HG02588 (cell line): ENCODE measurements at regions not wholly inside any gene's neighbourhood (a gene's known extent, or its start where the extent isn't known, plus 50 kb on each side); places are given as distances from the start of the nearest gene placed in this dataset.
"Not testable (repeated sequence)": the region's sequence is repeated elsewhere in the genome, so short reads cannot be mapped to it uniquely, and the experiment has no call there.

Experiments
- ATAC-seq: cut with Tn5 transposase; IDR thresholded peaks from one replicate; pipeline ENCODE4 v1.9.1; 2021; ENCODE audit warnings: mild to moderate bottlenecking, moderate library complexity; ENCODE audit not compliant: unreplicated experiment

DNA sequence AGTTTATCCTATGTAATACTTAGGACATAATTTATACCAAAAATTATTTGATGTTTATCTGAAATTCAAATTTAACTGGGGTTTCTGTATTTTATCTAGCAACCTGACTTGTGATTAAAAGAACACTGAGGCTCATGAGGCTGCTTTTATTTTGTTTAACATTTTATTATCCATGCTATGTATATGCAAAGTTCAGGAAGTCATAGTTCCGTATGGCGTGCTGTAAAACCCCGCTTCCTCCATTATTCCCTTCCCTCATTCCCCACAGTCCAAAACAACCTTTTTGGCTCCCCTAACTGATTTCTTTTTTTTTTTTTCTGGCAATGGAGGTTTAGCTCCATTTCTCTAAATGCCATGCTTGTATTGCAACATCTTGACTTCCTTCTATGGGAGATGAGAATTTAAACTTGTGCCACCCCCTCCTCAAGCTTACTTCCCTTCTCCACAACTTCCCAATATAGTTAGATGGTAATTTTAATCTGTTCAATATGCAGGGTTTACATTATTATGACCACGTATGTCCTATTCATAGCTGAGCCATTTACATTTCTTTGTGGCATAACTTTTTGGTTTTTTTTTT, 138.0 kb upstream of the DNAH14 start:
- ATAC-seq, result no peak

DNA sequence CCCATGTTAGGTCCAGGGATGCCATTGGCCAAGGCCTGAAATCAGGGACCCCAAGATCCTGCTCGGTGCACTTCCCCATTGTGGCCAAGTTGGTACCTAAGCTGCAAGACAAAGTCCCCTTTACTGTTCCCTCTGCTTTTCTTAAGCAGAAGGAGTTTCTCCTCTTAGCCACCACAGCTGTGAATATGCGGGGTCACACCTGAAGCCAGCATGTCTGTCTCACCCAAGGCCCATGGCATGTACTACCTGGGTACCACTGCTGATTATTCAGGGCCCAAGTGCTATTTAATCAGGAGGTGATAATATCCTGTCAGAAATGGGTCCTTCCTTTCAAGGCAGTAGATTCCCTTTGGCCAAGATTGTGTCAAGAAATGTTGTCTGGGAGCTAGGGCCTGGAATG, 133.9 kb upstream of the DNAH14 start:
- ATAC-seq, result no peak

GRCh38 chr1:224799083-224799482, 130.4 kb upstream of the DNAH14 start:
- ATAC-seq, result no peak

GRCh38 chr1:224800486-224801119, 128.9 kb upstream of the DNAH14 start:
- no peak for ATAC-seq

DNA sequence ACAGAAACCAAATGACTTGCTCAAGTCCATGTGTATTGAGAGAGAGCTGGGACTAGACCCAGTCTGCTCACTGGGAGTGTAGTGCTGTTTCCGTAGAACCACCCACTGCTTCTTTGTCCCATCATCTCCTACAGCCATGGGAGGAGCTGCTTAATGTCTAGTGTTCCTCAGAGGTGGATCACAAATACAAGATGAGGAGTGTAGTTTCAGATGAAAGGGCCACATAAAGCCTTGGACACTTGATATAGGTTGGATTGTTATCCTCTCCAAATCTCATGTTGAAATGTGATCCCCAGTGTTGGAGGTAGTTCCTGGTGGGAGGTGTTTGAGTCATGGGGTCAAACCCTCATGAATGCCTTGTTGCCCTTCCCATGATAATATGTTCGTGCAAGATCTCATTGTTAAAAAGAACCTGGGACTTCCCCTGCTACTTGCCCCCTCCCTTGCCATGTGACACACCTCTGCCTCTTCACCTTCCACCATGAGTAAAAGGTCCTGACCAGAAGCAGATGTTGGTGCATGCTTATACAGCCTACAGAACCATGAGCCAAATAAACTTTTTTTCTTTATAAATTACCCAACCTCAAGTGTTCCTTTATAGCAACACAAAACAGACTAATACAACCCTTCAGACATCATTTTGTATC, 127.5 kb upstream of the DNAH14 start:
- ATAC-seq, result no peak

DNA sequence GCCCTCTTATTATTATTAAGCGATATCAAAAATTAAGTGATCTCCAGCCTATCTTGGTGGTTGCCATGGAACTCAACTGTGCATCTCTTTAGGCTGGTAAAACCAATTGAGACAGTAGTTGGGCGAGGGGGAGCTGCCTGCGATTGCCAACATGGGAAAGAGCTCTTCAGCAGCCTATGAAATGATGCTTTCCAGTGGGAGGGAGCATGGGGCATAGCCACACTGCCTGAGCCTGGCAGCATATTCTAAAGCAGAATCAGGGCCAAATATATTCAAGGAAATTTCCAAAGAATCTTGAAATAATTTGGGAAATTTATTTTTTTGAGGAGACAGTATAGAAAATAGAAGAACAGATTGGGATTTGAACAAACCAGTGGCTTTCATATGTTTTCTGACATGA, 126.9 kb upstream of the DNAH14 start:
- ATAC-seq, result no peak

DNA sequence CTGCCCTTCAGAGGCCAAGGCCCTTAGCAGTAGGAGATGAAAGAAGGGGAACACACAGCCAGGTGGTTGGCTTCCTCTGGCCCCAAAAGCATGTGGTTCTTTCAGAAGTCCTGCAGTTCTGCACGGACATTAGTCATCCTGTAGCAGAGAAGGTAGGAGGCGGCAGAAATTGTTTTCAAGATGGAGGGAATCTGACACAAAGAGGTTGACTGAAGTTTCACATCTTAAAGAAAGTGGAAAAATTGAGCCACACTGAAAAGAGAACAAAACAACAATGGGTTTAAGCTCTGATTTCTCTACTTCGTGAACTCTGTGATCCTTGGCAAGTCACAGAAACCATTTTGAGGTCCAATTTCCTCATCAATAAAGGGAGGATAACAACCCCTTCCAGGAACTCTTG, 125.3 kb upstream of the DNAH14 start:
- ATAC-seq, result no peak

DNA sequence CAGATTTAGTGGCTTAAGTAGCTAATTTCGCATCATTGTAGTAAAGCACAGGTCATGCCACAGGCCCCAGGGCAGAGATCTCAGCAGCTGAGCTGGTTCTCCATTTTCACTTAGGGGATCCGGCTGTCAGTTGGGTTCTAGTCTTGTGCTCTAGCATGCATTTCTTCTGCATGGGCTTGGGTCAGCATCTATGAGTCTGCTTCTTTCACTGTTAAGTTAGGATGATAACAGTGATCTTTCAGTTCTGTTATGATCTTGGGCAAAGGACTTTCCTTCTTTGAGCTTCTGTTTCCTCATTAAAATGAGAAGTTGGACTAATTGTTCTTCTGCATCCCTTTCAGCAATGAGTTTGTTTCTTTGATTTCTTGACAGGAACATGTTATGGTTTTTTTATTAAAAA, 123.6 kb upstream of the DNAH14 start:
- ATAC-seq, result no peak

GRCh38 chr1:224809137-224809536, 120.3 kb upstream of the DNAH14 start:
- ATAC-seq, result no peak

- ATAC-seq, result no peak
Measured at GRCh38 chr1:224809613-224810012, 119.9 kb upstream of the DNAH14 start.

- no peak for ATAC-seq
Measured at GRCh38 chr1:224811564-224811963, 117.9 kb upstream of the DNAH14 start.

DNA sequence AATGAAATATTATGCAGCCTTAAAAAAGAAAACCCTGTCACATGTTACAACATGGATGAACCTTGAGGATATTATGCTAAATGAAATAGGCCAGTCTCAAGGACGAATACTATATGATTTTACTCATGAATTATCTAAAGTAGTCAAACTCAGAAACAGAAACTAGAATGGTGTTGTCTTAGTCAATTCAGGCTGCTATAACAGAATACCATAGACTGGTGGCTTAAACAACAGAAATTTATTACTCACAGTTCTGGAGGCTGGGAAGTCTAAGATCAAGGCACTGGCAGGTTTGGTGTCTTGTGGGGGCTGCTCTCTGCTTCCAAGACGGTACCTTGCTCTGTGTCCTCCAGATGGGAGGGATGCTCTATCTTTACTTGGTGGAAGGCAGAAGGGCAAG, 113.8 kb upstream of the DNAH14 start:
- no peak for ATAC-seq

DNA sequence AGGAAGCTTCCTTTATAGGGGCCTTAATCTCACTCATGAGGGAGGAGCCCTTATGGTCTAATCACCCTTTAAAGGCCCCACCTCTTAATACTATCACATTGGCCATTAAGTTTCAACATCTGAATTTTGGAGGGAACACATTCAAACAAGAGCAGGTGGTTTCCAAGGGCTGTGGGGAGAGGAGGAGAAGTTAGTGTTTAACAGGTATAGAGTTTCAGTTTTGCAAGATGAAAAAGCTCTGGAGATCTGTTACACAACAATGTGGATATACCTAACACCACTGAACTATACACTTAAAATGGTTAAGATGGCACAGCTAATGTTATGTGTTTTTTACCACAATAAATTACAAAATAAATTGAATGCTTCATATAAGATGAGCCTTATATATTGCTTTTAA, 113.4 kb upstream of the DNAH14 start:
- no peak for ATAC-seq

DNA sequence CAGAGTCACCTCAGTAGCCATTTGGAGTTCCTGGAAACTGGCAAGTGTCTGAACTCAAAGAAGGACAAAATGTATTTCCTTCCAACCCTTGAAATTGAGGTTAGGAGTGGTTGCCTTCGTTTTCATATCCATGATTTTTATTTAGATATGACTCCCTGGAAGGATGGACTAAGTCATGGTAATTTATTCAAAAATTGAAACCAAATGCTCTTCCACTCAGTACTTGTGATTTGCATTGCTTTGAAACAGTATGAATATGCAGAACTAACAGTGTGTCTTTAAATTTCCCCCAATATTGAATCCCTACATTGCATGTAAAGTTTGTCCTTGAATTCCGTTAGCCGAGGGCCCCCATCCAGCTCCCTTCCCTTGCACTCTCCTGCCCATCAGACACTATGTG, 112.1 kb upstream of the DNAH14 start:
- ATAC-seq, result no peak

- no peak for ATAC-seq
Measured at GRCh38 chr1:224819861-224820260, 109.6 kb upstream of the DNAH14 start.

DNA sequence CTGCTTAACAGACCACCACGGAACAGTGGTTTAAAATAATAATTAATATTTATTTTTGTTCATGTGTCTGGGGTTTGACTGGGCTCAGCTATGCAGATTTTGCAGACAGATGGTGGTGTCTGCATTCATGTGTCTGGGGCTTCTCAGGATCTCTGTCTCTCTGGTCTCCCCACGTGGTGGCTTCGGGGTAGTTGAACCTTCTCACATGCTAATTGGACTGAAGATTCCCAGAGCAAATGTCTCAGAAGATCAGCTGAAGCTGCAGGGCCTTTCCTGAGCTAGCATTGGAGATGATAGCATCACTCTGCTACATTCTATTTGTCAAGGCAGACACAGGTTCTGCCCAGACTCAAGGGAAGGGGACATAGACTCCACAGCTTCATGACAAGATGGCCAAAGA, 109.1 kb upstream of the DNAH14 start:
- ATAC-seq, result no peak

DNA sequence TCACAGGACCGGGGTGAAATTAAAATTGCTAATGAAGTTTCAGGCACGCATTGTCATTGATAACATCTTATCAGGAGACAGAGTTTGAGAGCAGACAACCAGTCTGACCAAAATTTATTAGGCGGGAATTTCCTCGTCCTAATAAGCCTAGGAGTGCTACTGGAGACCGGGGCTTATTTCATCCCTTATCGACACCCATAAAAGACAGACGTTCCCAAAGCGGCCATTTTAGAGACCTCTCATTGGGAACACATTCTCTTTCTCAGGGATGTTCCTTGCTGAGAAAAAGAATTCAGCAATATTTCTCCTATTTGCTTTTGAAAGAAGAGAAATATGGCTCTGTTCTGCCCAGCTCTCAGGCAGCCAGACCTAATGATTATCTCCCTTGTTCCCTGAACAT, 107.7 kb upstream of the DNAH14 start:
- ATAC-seq, result not testable (repeated sequence)

GRCh38 chr1:224825525-224826000, 103.9 kb upstream of the DNAH14 start:
- no peak for ATAC-seq

- ATAC-seq, result no peak
Measured at GRCh38 chr1:224828691-224829090, 100.8 kb upstream of the DNAH14 start.

DNA sequence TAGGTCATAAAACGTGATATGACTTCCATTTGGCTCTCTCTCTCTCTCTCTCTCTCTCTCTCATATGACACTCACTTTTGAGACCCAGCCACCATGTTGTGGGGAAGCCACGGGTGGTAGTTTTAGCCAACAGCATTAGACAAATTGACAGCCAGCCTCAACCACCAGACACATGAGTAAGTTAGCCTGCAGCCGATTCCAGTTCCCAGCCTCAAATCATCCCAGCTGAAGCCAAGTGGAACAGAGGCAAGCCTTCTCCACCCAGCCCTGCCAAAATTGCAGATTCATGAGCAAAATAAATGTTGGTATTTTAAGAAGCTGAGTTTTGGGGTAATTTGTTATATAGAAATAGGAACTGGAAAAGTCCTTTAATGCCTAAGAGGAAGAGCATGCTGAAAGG, 98.0 kb upstream of the DNAH14 start:
- no peak for ATAC-seq

- not testable (repeated sequence) for ATAC-seq
Measured at GRCh38 chr1:224839648-224840300, 89.7 kb upstream of the DNAH14 start.

- ATAC-seq, result not testable (repeated sequence)
Measured at GRCh38 chr1:224841803-224842202, 87.7 kb upstream of the DNAH14 start.
